ENCODE measurements at regions not wholly inside any gene's neighbourhood (a gene's known extent, or its start where the extent isn't known, plus 50 kb on each side); places are given as distances from the start of the nearest gene placed in this dataset.

- no peaks in the 10 kb centered on the region; the same call in 1 of the 2 replicates for H3K27me3 Mint-ChIP-seq (ENCODE audit: low read depth)
- no peak overlapping the region for H2BK15ac ChIP-seq (ENCODE audit: low read depth, low read length)
Measured at GRCh38 chr13:22232186-22232585, 561.3 kb downstream of the FGF9 start.

More at GRCh38 chr13:22232186-22232585, 561.3 kb downstream of the FGF9 start:
- no peak overlapping the region for H3K4ac ChIP-seq (ENCODE audit: low read depth, low read length)
- H3T11ph ChIP-seq (ENCODE audit: low read length) = no peak overlapping the region
- H3K79me2 ChIP-seq (ENCODE audit: insufficient read depth, low read length) = no peaks in the 10 kb centered on the region
- no peak overlapping the region for H3K4me2 ChIP-seq (ENCODE audit: insufficient read depth, insufficient read length, low read length)
- no peak overlapping the region for H3K9ac ChIP-seq (ENCODE audit: extremely low read depth, insufficient read length, low read length)
- no peak overlapping the region for H3K56ac ChIP-seq (ENCODE audit: insufficient read length, low read depth, low read length)
- no peak overlapping the region for H3K4me3 Mint-ChIP-seq
- H3K18ac ChIP-seq (ENCODE audit: insufficient read length, low read depth, low read length) = no peak overlapping the region
- H2BK5ac ChIP-seq (ENCODE audit: insufficient read length, low read length) = no peak overlapping the region
- no peak overlapping the region for H2BK120ac ChIP-seq (ENCODE audit: low read depth, low read length, poor library complexity, severe bottlenecking)
- H3K4me1 ChIP-seq (ENCODE audit: insufficient read depth, low read length) = peaks cover 7% of the 10 kb centered on the region; the same call in 1 of the 2 replicates
- H4K91ac ChIP-seq (ENCODE audit: insufficient read length, low read depth, low read length) = no peak overlapping the region
- no CpG with 5 or more reads among the region's 3 CpGs for whole genome bisulfite sequencing (ENCODE audit: extremely low coverage, insufficient read length, low lambda C conversion rate)
- H3K27ac ChIP-seq (ENCODE audit: insufficient read length, low read depth, low read length) = no peak overlapping the region
- no peak overlapping the region for H2AK5ac ChIP-seq (ENCODE audit: insufficient read length, low read length)
- TF ChIP-seq CTCF (conservative IDR thresholded peaks at IDR 0.05) = no peak
- H3K9me3 Mint-ChIP-seq = no peaks in the 10 kb centered on the region
- H3K36me3 Mint-ChIP-seq (ENCODE audit: insufficient read depth in 1 of 3, low read depth in 3 of 3) = no peaks in the 10 kb centered on the region
- H4K20me1 ChIP-seq (ENCODE audit: control insufficient read depth, insufficient read depth, insufficient read length) = no peaks in the 10 kb centered on the region
- H3K27me3 ChIP-seq (ENCODE audit: insufficient read depth, low read length) = no peaks in the 10 kb centered on the region
- no peak for DNase-seq
- no peak overlapping the region for H2AFZ ChIP-seq (ENCODE audit: low read length)
- H3K27ac Mint-ChIP-seq = no peak overlapping the region
- no peak overlapping the region for H2BK12ac ChIP-seq (ENCODE audit: insufficient read length, low read depth, low read length)
- no peak overlapping the region for H4K8ac ChIP-seq (replicated peaks; ENCODE audit: insufficient read length, low read depth, low read length)
- no peak overlapping the region for H2BK20ac ChIP-seq (ENCODE audit: low read depth, low read length, poor library complexity, severe bottlenecking)
- H3K9me3 ChIP-seq (ENCODE audit: control insufficient read depth, low read depth, low read length) = no peaks in the 10 kb centered on the region
- no peak overlapping the region for H3K14ac ChIP-seq (ENCODE audit: insufficient read depth, low read length)
- no peak overlapping the region for H3K23ac ChIP-seq (ENCODE audit: insufficient read length, low read depth, low read length)
- H3K4me1 Mint-ChIP-seq = peaks cover 24 to 27% of the 10 kb centered on the region in 2 experiments
- no peaks in the 10 kb centered on the region for H3K23me2 ChIP-seq (ENCODE audit: insufficient read length, low read depth, low read length, poor library complexity, severe bottlenecking)
- no peak overlapping the region for H4K5ac ChIP-seq (ENCODE audit: insufficient read length, low read depth, low read length)
- no peaks in the 10 kb centered on the region for H3K79me1 ChIP-seq (ENCODE audit: insufficient read depth, low read depth, low read length, poor library complexity, severe bottlenecking)
